Muscle of leg (tissue), 3 donors: ENCODE measurements at regions not wholly inside any gene's neighbourhood (a gene's known extent, or its start where the extent isn't known, plus 50 kb on each side); places are given as distances from the start of the nearest gene placed in this dataset.
"Not testable (repeated sequence)": the region's sequence is repeated elsewhere in the genome, so short reads cannot be mapped to it uniquely, and the experiment has no call there.

Experiments
- DNase-seq: peaks from one replicate; pipeline ENCODE4 v3.0.0; 2013
- H3K27ac ChIP-seq: one replicate; pipeline ENCODE4 v1.5.1; 2013; ENCODE audit warnings: mild to moderate bottlenecking, low read length, control low read depth
- H3K27me3 ChIP-seq: one replicate; pipeline ENCODE4 v1.6.1; 2013; ENCODE audit warnings: low read length; ENCODE audit not compliant: control insufficient read depth, insufficient read depth
- H3K36me3 ChIP-seq: one replicate; pipeline ENCODE4 v1.6.1; 2013; ENCODE audit warnings: low read length; ENCODE audit not compliant: control insufficient read depth, insufficient read depth
- H3K4me1 ChIP-seq: one replicate; pipeline ENCODE4 v1.6.1; 2013; ENCODE audit warnings: low read length; ENCODE audit not compliant: control insufficient read depth, insufficient read depth
- H3K4me3 ChIP-seq: one replicate; pipeline ENCODE4 v1.5.1; 2013; ENCODE audit warnings: low read length, control low read depth
- H3K9me3 ChIP-seq: replicated peaks from 2 replicates; pipeline ENCODE4 v1.6.1; 2013; ENCODE audit warnings: low read depth, low read length; ENCODE audit not compliant: control insufficient read depth
- WGBS: methylation state at CpG from one replicate; pipeline ENCODE4 v1.1.5; 2013; ENCODE audit warnings: missing lambda C conversion rate; ENCODE audit not compliant: insufficient coverage; 5-methylcytosine and 5-hydroxymethylcytosine counted together

- not testable (repeated sequence) for H3K36me3 ChIP-seq, H3K27me3 ChIP-seq, H3K4me3 ChIP-seq, H3K4me1 ChIP-seq, H3K27ac ChIP-seq, DNase-seq, H3K9me3 ChIP-seq
- WGBS = 40% methylated on average over 1 of the region's 3 CpGs
Measured at GRCh38 chr12:11498574-11498973, 103.2 kb upstream of the PRB2 start.

DNA sequence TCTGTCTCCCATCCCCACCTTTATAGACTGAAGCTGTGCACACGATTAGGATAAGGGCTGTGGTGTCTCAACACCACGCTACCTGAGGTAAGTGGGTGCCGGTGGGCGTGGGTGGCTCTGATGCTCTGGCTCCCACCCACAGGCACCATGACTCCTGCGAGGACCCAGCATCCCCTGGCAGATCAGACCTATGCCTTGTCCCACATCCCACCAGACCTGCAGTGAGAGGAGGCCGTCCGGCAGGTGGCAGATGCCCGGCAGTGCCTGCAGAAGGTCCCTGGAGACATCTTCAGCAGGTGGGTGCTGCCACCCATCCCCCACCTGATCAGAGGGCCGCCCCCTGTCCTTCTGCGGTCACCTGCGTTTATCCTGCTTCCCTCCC is 104.4 kb upstream of the PRB2 start:
- WGBS = 61% methylated on average over 9 of the region's 11 CpGs
- peaks cover 3% of the 10 kb centered on the region for H3K9me3 ChIP-seq
- no peak for DNase-seq
- H3K27ac ChIP-seq = no peak overlapping the region
- H3K4me1 ChIP-seq = peaks cover 6% of the 10 kb centered on the region
- peaks cover 2% of the 10 kb centered on the region for H3K27me3 ChIP-seq
- no peaks in the 10 kb centered on the region for H3K36me3 ChIP-seq
- no peak overlapping the region for H3K4me3 ChIP-seq

- no peak overlapping the region for H3K4me3 ChIP-seq
- peaks cover 2% of the 10 kb centered on the region for H3K27me3 ChIP-seq
- peaks cover 3% of the 10 kb centered on the region for H3K9me3 ChIP-seq
- no peaks in the 10 kb centered on the region for H3K36me3 ChIP-seq
- 4% methylated on average over 61 of the region's 62 CpGs for WGBS
- no peak overlapping the region for H3K27ac ChIP-seq
- DNase-seq = peak; percentile 81
- peaks cover 6% of the 10 kb centered on the region for H3K4me1 ChIP-seq
Measured at GRCh38 chr12:11500188-11500860, 105.0 kb upstream of the PRB2 start.

DNA sequence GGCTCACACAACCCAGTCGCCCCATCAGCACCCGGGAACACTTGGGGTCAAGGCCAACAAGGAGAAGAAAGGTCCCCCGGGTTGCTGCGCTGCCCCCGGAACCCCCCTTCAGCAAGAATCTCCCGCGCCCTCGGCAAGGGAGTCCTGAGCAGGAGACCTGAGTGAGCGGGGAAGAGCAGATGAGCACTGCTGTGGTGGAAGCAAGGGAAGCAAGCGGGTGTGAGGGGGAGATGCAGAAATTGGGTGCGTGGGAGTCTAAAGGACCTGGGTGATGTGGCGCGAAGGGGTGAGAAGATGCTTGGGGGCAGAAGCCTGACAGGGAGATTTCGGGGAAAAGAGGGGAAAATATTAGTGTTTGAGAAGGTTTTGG is 105.5 kb upstream of the PRB2 start:
- H3K27me3 ChIP-seq = peaks cover 2% of the 10 kb centered on the region
- DNase-seq = no peak

GRCh38 chr12:11508699-11509098 is 113.3 kb upstream of the PRB2 start:
- no peaks in the 10 kb centered on the region for H3K9me3 ChIP-seq
- no peak overlapping the region for H3K27ac ChIP-seq
- H3K36me3 ChIP-seq = no peaks in the 10 kb centered on the region
- H3K4me1 ChIP-seq = no peaks in the 10 kb centered on the region
- no peak overlapping the region for H3K4me3 ChIP-seq
- H3K27me3 ChIP-seq = no peaks in the 10 kb centered on the region
- no peak for DNase-seq
- 43% methylated on average over 1 of the region's 4 CpGs for whole genome bisulfite sequencing

More for the DNA sequence above, 105.5 kb upstream of the PRB2 start:
- Histone ChIP-seq H3K36me3 (no peaks in the 10 kb centered on the region), H3K9me3 (peaks cover 3% of the 10 kb centered on the region), H3K4me3 (no peak overlapping the region), H3K27ac (no peak overlapping the region), H3K4me1 (peaks cover 6% of the 10 kb centered on the region)
- WGBS = 20% methylated on average over 13 of the region's 14 CpGs

GRCh38 chr12:11509326-11509725 is 114.0 kb upstream of the PRB2 start:
- no peak for DNase-seq
- no peaks in the 10 kb centered on the region for H3K27me3 ChIP-seq
- H3K4me1 ChIP-seq = no peaks in the 10 kb centered on the region
- H3K4me3 ChIP-seq = no peak overlapping the region
- no peaks in the 10 kb centered on the region for H3K36me3 ChIP-seq
- no peak overlapping the region for H3K27ac ChIP-seq
- 58% methylated on average over 3 of the region's 4 CpGs for WGBS
- no peaks in the 10 kb centered on the region for H3K9me3 ChIP-seq

DNA sequence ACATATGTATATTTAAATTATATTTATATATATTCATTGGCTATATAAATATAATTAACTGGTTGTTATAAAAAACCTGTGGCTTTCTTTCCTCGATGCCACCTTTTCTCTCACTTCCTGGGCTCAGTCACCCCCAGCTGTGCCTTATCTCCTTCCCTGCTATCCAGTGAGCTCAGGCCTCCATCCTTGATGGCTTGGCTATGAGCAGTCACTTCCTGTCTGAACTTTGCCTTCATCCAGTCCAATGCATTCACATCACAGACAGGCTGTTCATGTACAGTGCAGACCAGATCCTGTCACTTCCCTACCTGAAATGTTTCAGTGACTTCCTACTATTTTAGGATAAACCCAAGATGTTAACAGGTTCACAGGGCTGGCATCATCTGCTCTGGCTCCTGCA is 115.3 kb upstream of the PRB2 start:
- H3K4me3 ChIP-seq = no peak overlapping the region
- 100% methylated on average over 1 of the region's 1 CpG for WGBS

GRCh38 chr12:11513288-11513687 is 117.9 kb upstream of the PRB2 start:
- Histone ChIP-seq H3K9me3 (no peaks in the 10 kb centered on the region), H3K4me3 (no peak overlapping the region), H3K27ac (no peak overlapping the region), H3K27me3 (no peaks in the 10 kb centered on the region), H3K4me1 (no peaks in the 10 kb centered on the region), H3K36me3 (no peaks in the 10 kb centered on the region)
- WGBS = 63% methylated on average over 3 of the region's 4 CpGs
- DNase-seq = no peak

More for the DNA sequence above, 115.3 kb upstream of the PRB2 start:
- no peaks in the 10 kb centered on the region for H3K4me1 ChIP-seq
- H3K27me3 ChIP-seq = no peaks in the 10 kb centered on the region
- no peak overlapping the region for H3K27ac ChIP-seq
- no peaks in the 10 kb centered on the region for H3K9me3 ChIP-seq
- H3K36me3 ChIP-seq = no peaks in the 10 kb centered on the region
- no peak for DNase-seq

DNA sequence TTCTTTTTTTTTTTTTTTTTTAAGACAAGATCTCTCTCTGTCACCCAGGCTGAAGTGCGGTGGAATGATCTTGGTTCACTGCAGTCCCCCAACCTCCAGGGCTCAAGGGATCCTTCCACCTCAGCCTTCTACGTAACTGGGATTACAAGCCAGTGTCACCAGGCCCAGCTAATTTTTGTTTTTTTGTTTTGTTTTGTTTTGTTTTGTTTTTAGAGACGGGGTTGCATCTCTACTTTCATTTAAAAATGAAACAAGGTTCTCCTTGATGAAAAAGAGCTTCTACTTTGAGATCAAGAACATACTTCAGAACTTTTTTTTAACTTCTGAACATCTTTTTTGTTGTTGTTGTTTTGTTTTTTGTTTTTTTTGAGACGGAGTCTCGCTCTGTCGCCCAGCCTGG is 121.7 kb upstream of the PRB2 start:
- Histone ChIP-seq H3K27me3 (no peaks in the 10 kb centered on the region), H3K4me3 (no peak overlapping the region), H3K36me3 (no peaks in the 10 kb centered on the region), H3K9me3 (no peaks in the 10 kb centered on the region), H3K27ac (no peak overlapping the region), H3K4me1 (no peaks in the 10 kb centered on the region)
- WGBS = 93% methylated on average over 2 of the region's 6 CpGs
- no peak for DNase-seq

GRCh38 chr12:11524446-11524845 is 125.0 kb upstream of the ETV6 start:
- Histone ChIP-seq H3K9me3 (no peaks in the 10 kb centered on the region), H3K36me3 (no peaks in the 10 kb centered on the region), H3K4me1 (no peaks in the 10 kb centered on the region), H3K27ac (no peak overlapping the region), H3K4me3 (no peak overlapping the region), H3K27me3 (no peaks in the 10 kb centered on the region)
- no peak for DNase-seq
- no CpG with 5 or more reads among the region's 1 CpG for WGBS

DNA sequence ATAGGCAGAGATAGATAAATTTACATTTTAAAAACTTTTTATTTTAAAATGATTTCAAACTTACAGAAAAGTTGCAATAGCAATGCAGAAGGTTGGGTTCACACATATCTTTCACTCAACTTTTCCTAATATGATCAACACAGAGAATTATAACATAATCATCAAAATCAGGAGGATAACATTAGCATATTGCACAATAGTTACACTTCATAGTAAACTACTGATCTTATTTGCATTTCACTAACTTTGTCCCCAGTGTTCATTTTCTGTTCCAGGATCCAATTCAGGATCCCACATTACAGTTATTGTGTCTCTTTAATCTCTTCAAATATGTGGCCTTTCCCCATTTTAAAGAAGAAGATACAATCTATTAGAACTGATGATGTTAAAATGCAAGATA is 115.4 kb upstream of the ETV6 start:
- H3K27me3 ChIP-seq = no peaks in the 10 kb centered on the region
- H3K27ac ChIP-seq = no peak overlapping the region
- no peaks in the 10 kb centered on the region for H3K4me1 ChIP-seq
- H3K36me3 ChIP-seq = no peaks in the 10 kb centered on the region
- H3K4me3 ChIP-seq = no peak overlapping the region
- no peak for DNase-seq
- no peaks in the 10 kb centered on the region for H3K9me3 ChIP-seq
